HFFc6 (cell line): ENCODE measurements at regions not wholly inside any gene's neighbourhood (a gene's known extent, or its start where the extent isn't known, plus 50 kb on each side); places are given as distances from the start of the nearest gene placed in this dataset.
"Not testable (repeated sequence)": the region's sequence is repeated elsewhere in the genome, so short reads cannot be mapped to it uniquely, and the experiment has no call there.

Experiments used
- DNase-seq: peaks from one replicate; pipeline ENCODE4 v3.0.0-alpha.2; 2018
- H3K27ac Mint-ChIP-seq: 2 replicates; pipeline ENCODE4 v1.8.0; 2020; ENCODE audit warnings: mild to moderate bottlenecking, mixed read lengths
- H3K27me3 Mint-ChIP-seq: 2 replicates; pipeline ENCODE4 v1.8.0; 2021; ENCODE audit warnings: mild to moderate bottlenecking, moderate library complexity, mixed read lengths; ENCODE audit not compliant: insufficient read depth
- H3K36me3 Mint-ChIP-seq: 2 replicates; pipeline ENCODE4 v1.8.0; 2021; ENCODE audit warnings: low read depth, mixed read lengths
- H3K4me1 Mint-ChIP-seq: 2 replicates; pipeline ENCODE4 v1.8.0; 2020; ENCODE audit warnings: low read depth, mixed read lengths
- H3K4me3 Mint-ChIP-seq: 2 replicates; pipeline ENCODE4 v1.8.0; 2020; ENCODE audit warnings: mild to moderate bottlenecking, moderate library complexity, mixed read lengths
- H3K9me3 Mint-ChIP-seq: 2 replicates; pipeline ENCODE4 v1.8.0; 2020; ENCODE audit warnings: mild to moderate bottlenecking, mixed read lengths
- CTCF ChIP-seq: fragments of 200-600 bp; sonication (generic); IDR thresholded peaks from 2 replicates; pipeline ENCODE4 v1.5.0; 2021; ENCODE audit warnings: antibody characterized with exemption, mild to moderate bottlenecking

- H3K4me3 Mint-ChIP-seq = no peak overlapping the region
- H3K4me1 Mint-ChIP-seq = peaks cover 55% of the 10 kb centered on the region
- H3K27me3 Mint-ChIP-seq = no peaks in the 10 kb centered on the region
- no peak for DNase-seq
- H3K27ac Mint-ChIP-seq = no peak overlapping the region
- no peaks in the 10 kb centered on the region for H3K36me3 Mint-ChIP-seq
- no peak for TF ChIP-seq CTCF
- no peaks in the 10 kb centered on the region for H3K9me3 Mint-ChIP-seq
Measured at GRCh38 chr6:11423667-11424066, 113.9 kb upstream of the TMEM170B start.

GRCh38 chr6:11423072-11423471 lies 114.5 kb upstream of the TMEM170B start:
- H3K36me3 Mint-ChIP-seq = no peaks in the 10 kb centered on the region

GRCh38 chr6:11419763-11420453 lies 117.6 kb upstream of the TMEM170B start:
- Mint-ChIP-seq H3K4me1 (peaks cover 32% of the 10 kb centered on the region), H3K9me3 (peaks cover 7% of the 10 kb centered on the region), H3K27ac (no peak overlapping the region), H3K4me3 (no peak overlapping the region), H3K27me3 (no peaks in the 10 kb centered on the region), H3K36me3 (peaks cover 6% of the 10 kb centered on the region)
- no peak for TF ChIP-seq CTCF
- no peak for DNase-seq

More at GRCh38 chr6:11423072-11423471, 114.5 kb upstream of the TMEM170B start:
- Mint-ChIP-seq H3K27me3 (no peaks in the 10 kb centered on the region), H3K4me1 (peaks cover 49% of the 10 kb centered on the region), H3K4me3 (no peak overlapping the region), H3K9me3 (no peaks in the 10 kb centered on the region), H3K27ac (no peak overlapping the region)
- no peak for TF ChIP-seq CTCF
- DNase-seq = no peak

- TF ChIP-seq CTCF = no peak
- peaks cover 7% of the 10 kb centered on the region for H3K9me3 Mint-ChIP-seq
- no peak overlapping the region for H3K27ac Mint-ChIP-seq
- DNase-seq = no peak
- H3K36me3 Mint-ChIP-seq = peaks cover 6% of the 10 kb centered on the region
- no peaks in the 10 kb centered on the region for H3K27me3 Mint-ChIP-seq
- no peak overlapping the region for H3K4me3 Mint-ChIP-seq
- H3K4me1 Mint-ChIP-seq = peaks cover 33% of the 10 kb centered on the region
Measured at GRCh38 chr6:11418290-11418905, 119.2 kb upstream of the TMEM170B start.

- no peak for TF ChIP-seq CTCF
- Mint-ChIP-seq H3K4me3 (no peak overlapping the region), H3K36me3 (peaks cover 6% of the 10 kb centered on the region), H3K9me3 (peaks cover 7% of the 10 kb centered on the region), H3K27ac (no peak overlapping the region), H3K27me3 (no peaks in the 10 kb centered on the region), H3K4me1 (peaks cover 40% of the 10 kb centered on the region)
- no peak for DNase-seq
Measured at GRCh38 chr6:11416936-11417576, 120.5 kb upstream of the TMEM170B start.

- not testable (repeated sequence) for H3K9me3 Mint-ChIP-seq, H3K36me3 Mint-ChIP-seq, H3K4me3 Mint-ChIP-seq, DNase-seq, H3K27ac Mint-ChIP-seq, H3K27me3 Mint-ChIP-seq
- H3K4me1 Mint-ChIP-seq = peaks cover 47% of the 10 kb centered on the region
Measured at GRCh38 chr6:11416099-11416935, 121.2 kb upstream of the TMEM170B start.
